ENCODE measurements at regions not wholly inside any gene's neighbourhood (a gene's known extent, or its start where the extent isn't known, plus 50 kb on each side); places are given as distances from the start of the nearest gene placed in this dataset.

GRCh38 chr1:34668063-34668462 is 86.8 kb upstream of the GJB5 start:
- TF ChIP-seq ELF1 (IDR thresholded peaks at IDR 0.05; ENCODE audit: borderline replicate concordance, low read depth) (no peak), CTCF (IDR thresholded peaks at IDR 0.05 in 2 of 3, conservative IDR thresholded peaks at IDR 0.05 in 1 of 3; ENCODE audit: borderline replicate concordance in 1 of 3, insufficient read depth in 1 of 3, low read depth in 2 of 3, low read length in 2 of 3) (no peak), ATF3 (IDR thresholded peaks at IDR 0.05) (no peak), EZH2 (IDR thresholded peaks at IDR 0.05) (no peak), POLR2A (IDR thresholded peaks at IDR 0.05; ENCODE audit: borderline replicate concordance, extremely low read depth, insufficient read depth, insufficient read length) (no peak), REST (IDR thresholded peaks at IDR 0.05; ENCODE audit: low read depth) (no peak), EZH2phosphoT487 (IDR thresholded peaks at IDR 0.05; ENCODE audit: borderline replicate concordance) (no peak), RAD21 (IDR thresholded peaks at IDR 0.05; ENCODE audit: low read depth) (no peak), ZBTB33 (IDR thresholded peaks at IDR 0.05; ENCODE audit: extremely low read depth, insufficient replicate concordance, low read length) (no peak), ZNF274 (IDR thresholded peaks at IDR 0.05; ENCODE audit: low read depth, low read length) (no peak), ZFX (IDR thresholded peaks at IDR 0.05) (no peak), CEBPB (IDR thresholded peaks at IDR 0.05; ENCODE audit: low read depth) (no peak)

Data from HCT116 (cell line).